ENCODE measurements at regions not wholly inside any gene's neighbourhood (a gene's known extent, or its start where the extent isn't known, plus 50 kb on each side); places are given as distances from the start of the nearest gene placed in this dataset.

GRCh38 chr5:174972291-174972690, 247.9 kb downstream of the MSX2 start:
- Histone ChIP-seq H3K4me3 (no peak overlapping the region), H3K36me3 (replicated peaks in 1 of 2) (no peaks in the 10 kb centered on the region), H3K27me3 (peaks cover 7% of the 10 kb centered on the region), H3K27ac (no peak overlapping the region), H3K4me1 (replicated peaks in 1 of 2) (no peaks in the 10 kb centered on the region), H3K9me3 (replicated peaks in 1 of 3) (no peaks in the 10 kb centered on the region)
- intact Hi-C loops (cut with DNase I): no loop called here
- WGBS, 4 donors: 49 to 52% (median 51%) methylated on average over 2 of the region's 2 CpGs
- DNase-seq: no peak
- no peak for TF ChIP-seq CTCF (IDR thresholded peaks at IDR 0.05)
- no peak for TF ChIP-seq POLR2A (IDR thresholded peaks at IDR 0.05)

- Histone ChIP-seq H3K27me3 (peaks cover 7% of the 10 kb centered on the region), H3K27ac (no peak overlapping the region), H3K4me3 (no peak overlapping the region), H3K36me3 (replicated peaks in 1 of 2) (no peaks in the 10 kb centered on the region), H3K4me1 (replicated peaks in 1 of 2) (no peaks in the 10 kb centered on the region), H3K9me3 (replicated peaks in 1 of 3) (peaks cover 0 to 6% (median 0%) of the 10 kb centered on the region in 3 donors)
- no peak for TF ChIP-seq CTCF (IDR thresholded peaks at IDR 0.05)
- no peak for TF ChIP-seq POLR2A (IDR thresholded peaks at IDR 0.05)
- intact Hi-C loops (cut with DNase I): no loop called here
- DNase-seq: no peak
Observed at GRCh38 chr5:174971210-174971609, 246.8 kb downstream of the MSX2 start.

- H3K4me3 ChIP-seq: no peak overlapping the region
- H3K9me3 ChIP-seq (replicated peaks in 1 of 3): peaks cover 0 to 6% (median 0%) of the 10 kb centered on the region in 3 donors
- no peak for DNase-seq
- WGBS, 4 donors: 72 to 83% (median 77%) methylated on average over 4 of the region's 4 CpGs
- TF ChIP-seq POLR2A (IDR thresholded peaks at IDR 0.05) (no peak), CTCF (IDR thresholded peaks at IDR 0.05) (no peak)
- no peaks in the 10 kb centered on the region for H3K4me1 ChIP-seq (replicated peaks in 1 of 2)
- intact Hi-C loops (cut with DNase I): no loop called here
- no peaks in the 10 kb centered on the region for H3K36me3 ChIP-seq (replicated peaks in 1 of 2)
- peaks cover 7% of the 10 kb centered on the region for H3K27me3 ChIP-seq
- H3K27ac ChIP-seq: no peak overlapping the region
Observed at GRCh38 chr5:174970502-174970901, 246.1 kb downstream of the MSX2 start.

GRCh38 chr5:174953871-174954270, 229.5 kb downstream of the MSX2 start:
- H3K4me3 ChIP-seq: no peak overlapping the region
- no peaks in the 10 kb centered on the region for H3K9me3 ChIP-seq (replicated peaks in 1 of 3)
- peaks cover 4% of the 10 kb centered on the region for H3K27me3 ChIP-seq
- WGBS, 4 donors: 62 to 71% (median 65%) methylated on average over 6 of the region's 6 CpGs
- no peak overlapping the region for H3K27ac ChIP-seq
- no peak for DNase-seq
- TF ChIP-seq CTCF (IDR thresholded peaks at IDR 0.05): no peak
- TF ChIP-seq POLR2A (IDR thresholded peaks at IDR 0.05): no peak
- no peaks in the 10 kb centered on the region for H3K36me3 ChIP-seq (replicated peaks in 1 of 2)
- intact Hi-C loops (cut with DNase I): loop anchor here in 1 of 2 donors (5.0 kb wide), 1 partner anchor 488 kb away; the partner anchor contains the start of gene DRD1
- H3K4me1 ChIP-seq (replicated peaks in 1 of 2): no peaks in the 10 kb centered on the region
